ENCODE measurements at regions not wholly inside any gene's neighbourhood (a gene's known extent, or its start where the extent isn't known, plus 50 kb on each side); places are given as distances from the start of the nearest gene placed in this dataset.

GRCh38 chr1:60896701-60897363 lies 185.5 kb upstream of the NFIA start:
- intact Hi-C loops (cut with DNase I): no loop called here
- H3K27ac ChIP-seq: peak overlapping the region; percentile 41 to 62

GRCh38 chr1:60895701-60896100 lies 186.7 kb upstream of the NFIA start:
- Histone ChIP-seq H3K4me1 (peaks cover 0 to 4% of the 10 kb centered on the region in 2 donors), H3K9me3 (no peaks in the 10 kb centered on the region), H3K27me3 (no peaks in the 10 kb centered on the region), H3K27ac (no peak overlapping the region), H3K36me3 (no peaks in the 10 kb centered on the region), H3K4me3 (no peak overlapping the region)
- TF ChIP-seq CTCF (IDR thresholded peaks at IDR 0.05): no peak
- intact Hi-C loops (cut with DNase I): no loop called here
- no peak for DNase-seq (ENCODE audit: low spot score in 2 of 2)

More at GRCh38 chr1:60896701-60897363, 185.5 kb upstream of the NFIA start:
- TF ChIP-seq CTCF (IDR thresholded peaks at IDR 0.05): no peak
- H3K36me3 ChIP-seq: no peaks in the 10 kb centered on the region
- H3K27me3 ChIP-seq: no peaks in the 10 kb centered on the region
- peak overlapping the region in 1 of 2 donors; percentile 12 for H3K4me3 ChIP-seq
- no peaks in the 10 kb centered on the region for H3K9me3 ChIP-seq
- peaks cover 0 to 4% of the 10 kb centered on the region in 2 donors for H3K4me1 ChIP-seq
- no peak for DNase-seq (ENCODE audit: low spot score in 2 of 2)

DNA sequence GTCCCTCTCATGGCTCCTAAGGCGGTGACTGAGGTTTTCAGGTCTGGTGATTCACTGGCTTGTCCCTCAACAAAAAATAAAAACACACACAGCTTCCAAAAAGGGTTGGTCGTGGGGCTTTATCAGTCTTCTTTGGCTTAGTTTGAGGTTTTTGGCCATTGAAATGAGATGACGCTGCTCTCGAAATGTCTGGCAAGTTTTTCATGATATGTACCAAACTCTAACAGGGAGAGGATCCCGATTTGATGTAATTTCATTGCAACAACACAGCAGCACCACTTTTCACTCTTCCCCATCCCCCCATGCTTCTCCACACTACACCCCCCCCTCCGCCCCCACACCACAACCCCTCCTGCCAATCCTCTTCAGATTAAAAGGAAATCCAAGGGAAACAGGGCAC lies 187.1 kb upstream of the NFIA start:
- DNase-seq (ENCODE audit: low spot score in 2 of 2): no peak
- Histone ChIP-seq H3K4me1 (peaks cover 0 to 4% of the 10 kb centered on the region in 2 donors), H3K9me3 (no peaks in the 10 kb centered on the region), H3K27me3 (no peaks in the 10 kb centered on the region), H3K27ac (no peak overlapping the region), H3K4me3 (no peak overlapping the region), H3K36me3 (no peaks in the 10 kb centered on the region)
- no peak for TF ChIP-seq CTCF (IDR thresholded peaks at IDR 0.05)
- intact Hi-C loops (cut with DNase I): no loop called here

- Histone ChIP-seq H3K27ac (no peak overlapping the region), H3K4me3 (no peak overlapping the region), H3K36me3 (no peaks in the 10 kb centered on the region), H3K9me3 (no peaks in the 10 kb centered on the region), H3K27me3 (no peaks in the 10 kb centered on the region), H3K4me1 (peaks cover 0 to 4% of the 10 kb centered on the region in 2 donors)
- intact Hi-C loops (cut with DNase I): no loop called here
- TF ChIP-seq CTCF (IDR thresholded peaks at IDR 0.05): no peak
- no peak for DNase-seq (ENCODE audit: low spot score in 2 of 2)
Measured at GRCh38 chr1:60894741-60895140, 187.6 kb upstream of the NFIA start.

- H3K27me3 ChIP-seq: no peaks in the 10 kb centered on the region
- H3K36me3 ChIP-seq: no peaks in the 10 kb centered on the region
- intact Hi-C loops (cut with DNase I): no loop called here
- no peak for DNase-seq (ENCODE audit: low spot score in 2 of 2)
- peaks cover 0 to 4% of the 10 kb centered on the region in 2 donors for H3K4me1 ChIP-seq
- TF ChIP-seq CTCF (IDR thresholded peaks at IDR 0.05): no peak
- no peak overlapping the region for H3K27ac ChIP-seq
- H3K9me3 ChIP-seq: no peaks in the 10 kb centered on the region
- no peak overlapping the region for H3K4me3 ChIP-seq
Measured at GRCh38 chr1:60894130-60894529, 188.2 kb upstream of the NFIA start.
